Gastrocnemius medialis (tissue), 4 donors: ENCODE measurements at regions not wholly inside any gene's neighbourhood (a gene's known extent, or its start where the extent isn't known, plus 50 kb on each side); places are given as distances from the start of the nearest gene placed in this dataset.

ENCODE experiments used
- ATAC-seq, 2 donors: fragments of 150-250 bp; one replicate each; pipeline ENCODE4 v1.9.1; 2016
- DNase-seq, 2 donors: peaks; one replicate each; pipeline ENCODE4 v3.0.0-alpha.2; 2019
- H3K27ac ChIP-seq, 4 donors: fragments of 200-600 bp; sonication (generic); 1 replicate in 1 of 4; 2 replicates in 3 of 4; pipeline ENCODE4 v1.5.1; 2016 to 2018; ENCODE audit warnings: mild to moderate bottlenecking in 2 of 4, moderate library complexity in 1 of 4
- H3K27me3 ChIP-seq, 3 donors: fragments of 200-600 bp; sonication (generic) in 2 of 3; 1 replicate in 1 of 3; 2 replicates in 2 of 3; pipeline versions ENCODE4 v1.5.1 to v1.6.0; 2016 to 2019; ENCODE audit warnings: mild to moderate bottlenecking in 1 of 3, moderate library complexity in 1 of 3
- H3K36me3 ChIP-seq, 2 donors: fragments of 200-600 bp; sonication (generic) in 1 of 2; one replicate each; pipeline ENCODE4 v1.5.1; 2017 to 2018
- H3K4me1 ChIP-seq, 2 donors: fragments of 200-600 bp; sonication (generic) in 1 of 2; one replicate each; pipeline ENCODE4 v1.5.1; 2016 to 2017; ENCODE audit warnings: mild to moderate bottlenecking in 2 of 2
- H3K4me3 ChIP-seq, 4 donors: fragments of 200-600 bp; sonication (generic) in 3 of 4; 1 replicate in 1 of 4; 2 replicates in 3 of 4; pipeline ENCODE4 v1.5.1; 2016 to 2019; ENCODE audit warnings: mild to moderate bottlenecking in 2 of 4
- H3K9me3 ChIP-seq, 3 donors: fragments of 200-600 bp; sonication (generic) in 2 of 3; 1 replicate in 1 of 3; 2 replicates in 2 of 3; pipeline ENCODE4 v1.5.1; 2016 to 2019
- POLR2A ChIP-seq, 2 donors: fragments of 450-650 bp; IDR thresholded peaks; one replicate each; pipeline ENCODE4 v1.6.1; 2017; ENCODE audit warnings: antibody characterized with exemption in 2 of 2, mild to moderate bottlenecking in 2 of 2, moderate library complexity in 2 of 2
- in situ Hi-C, 4 donors: fragments of 200-750 bp; cut with MboI; loops; one replicate each; pipeline versions ENCODE4 v1.15.0 to v1.8.0; 2017; ENCODE audit warnings: low sequenced_read_pairs in 4 of 4
- intact Hi-C: fragments of 100-400 bp; cut with DNase I; formaldehyde crosslinking; loops from one replicate; pipeline ENCODE4 v1.15.1; 2023; ENCODE audit warnings: low total_unique reads
- TF ChIP-seq, protein P1 (sequence below), 5 experiments: fragments of 450-650 bp in 3 of 5; fragments of 200-600 bp in 2 of 5; sonication (generic) in 2 of 5; IDR thresholded peaks in 4 of 5; conservative IDR thresholded peaks in 1 of 5; 1 replicate in 4 of 5; 2 replicates in 1 of 5; pipeline ENCODE4 v1.5.1; 2016 to 2019; ENCODE audit warnings: antibody characterized with exemption in 5 of 5, mild to moderate bottlenecking in 3 of 5, moderate library complexity in 3 of 5

DNA sequence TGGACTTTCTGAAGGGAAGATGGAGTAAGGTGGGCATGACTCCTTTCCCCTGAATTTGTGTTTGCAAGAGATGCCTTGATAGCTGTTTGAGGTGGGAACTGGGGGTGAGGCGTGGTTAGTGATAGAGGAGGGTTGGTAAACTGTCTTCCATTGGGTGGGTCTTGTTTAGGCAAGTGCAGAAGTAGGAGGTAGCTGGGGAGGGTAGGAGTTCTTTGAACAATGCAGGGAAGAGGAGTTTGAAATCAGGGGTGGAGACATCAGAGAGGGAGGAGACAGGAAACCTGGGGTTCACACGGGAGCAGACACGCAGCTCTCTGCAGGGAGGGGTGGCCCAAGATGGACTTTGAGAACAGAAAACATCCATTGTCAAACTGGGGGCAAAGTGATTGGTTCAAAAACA is 267.1 kb downstream of the TSN start:
- no peaks in the 10 kb centered on the region for H3K27me3 ChIP-seq
- no peak overlapping the region for H3K4me3 ChIP-seq
- intact Hi-C loops (no loop called here), in situ Hi-C loops (no loop called here)
- TF ChIP-seq POLR2A (IDR thresholded peaks at IDR 0.05), result no peak
- TF ChIP-seq, protein P1, sequence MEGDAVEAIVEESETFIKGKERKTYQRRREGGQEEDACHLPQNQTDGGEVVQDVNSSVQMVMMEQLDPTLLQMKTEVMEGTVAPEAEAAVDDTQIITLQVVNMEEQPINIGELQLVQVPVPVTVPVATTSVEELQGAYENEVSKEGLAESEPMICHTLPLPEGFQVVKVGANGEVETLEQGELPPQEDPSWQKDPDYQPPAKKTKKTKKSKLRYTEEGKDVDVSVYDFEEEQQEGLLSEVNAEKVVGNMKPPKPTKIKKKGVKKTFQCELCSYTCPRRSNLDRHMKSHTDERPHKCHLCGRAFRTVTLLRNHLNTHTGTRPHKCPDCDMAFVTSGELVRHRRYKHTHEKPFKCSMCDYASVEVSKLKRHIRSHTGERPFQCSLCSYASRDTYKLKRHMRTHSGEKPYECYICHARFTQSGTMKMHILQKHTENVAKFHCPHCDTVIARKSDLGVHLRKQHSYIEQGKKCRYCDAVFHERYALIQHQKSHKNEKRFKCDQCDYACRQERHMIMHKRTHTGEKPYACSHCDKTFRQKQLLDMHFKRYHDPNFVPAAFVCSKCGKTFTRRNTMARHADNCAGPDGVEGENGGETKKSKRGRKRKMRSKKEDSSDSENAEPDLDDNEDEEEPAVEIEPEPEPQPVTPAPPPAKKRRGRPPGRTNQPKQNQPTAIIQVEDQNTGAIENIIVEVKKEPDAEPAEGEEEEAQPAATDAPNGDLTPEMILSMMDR (IDR thresholded peaks at IDR 0.05 in 4 of 5, conservative IDR thresholded peaks at IDR 0.05 in 1 of 5), result no peak
- no peaks in the 10 kb centered on the region for H3K9me3 ChIP-seq
- H3K27ac ChIP-seq, result no peak overlapping the region
- no peaks in the 10 kb centered on the region for H3K36me3 ChIP-seq
- H3K4me1 ChIP-seq, result no peaks in the 10 kb centered on the region
- DNase-seq (no peak), ATAC-seq (no peak)

DNA sequence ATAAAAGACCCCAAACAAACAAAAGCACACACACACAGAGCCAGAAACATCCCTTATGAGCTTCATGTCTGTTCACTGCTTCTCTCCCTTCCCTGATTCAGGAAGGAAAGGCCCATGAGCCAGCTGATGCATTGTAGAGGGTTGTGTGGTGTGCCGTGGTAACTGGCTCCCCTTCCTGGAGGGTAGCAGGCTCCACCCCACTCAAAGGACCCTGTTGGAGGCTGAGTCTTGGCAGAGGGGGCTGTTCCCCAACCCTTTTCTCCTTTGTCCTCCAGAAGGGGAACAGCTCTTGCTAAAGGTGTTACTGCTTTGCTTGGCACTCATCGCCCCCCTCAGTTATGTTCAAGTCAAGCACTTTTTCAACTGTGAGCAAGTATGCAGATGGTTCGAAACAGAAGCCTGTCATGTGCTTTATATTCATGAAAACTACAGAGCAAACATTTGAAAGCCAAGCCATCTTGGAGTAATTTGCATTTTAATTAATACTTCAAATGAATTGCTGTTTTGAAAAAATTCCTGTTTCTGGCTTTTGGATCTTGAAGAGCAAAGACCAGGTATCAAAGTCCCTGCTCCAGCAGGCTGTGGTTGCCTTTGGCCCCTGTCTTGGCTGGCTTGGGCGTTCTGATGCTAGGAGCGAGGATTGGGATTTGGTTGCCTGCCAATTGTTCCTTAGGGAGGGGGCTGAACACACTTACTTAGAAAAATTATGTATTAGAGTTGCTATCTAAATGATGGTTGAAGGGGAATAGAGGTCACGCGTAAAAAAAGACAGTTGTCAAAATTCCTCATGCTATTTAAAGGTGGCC is 267.8 kb downstream of the TSN start:
- Histone ChIP-seq H3K4me3 (no peak overlapping the region), H3K27me3 (no peaks in the 10 kb centered on the region), H3K9me3 (no peaks in the 10 kb centered on the region), H3K36me3 (no peaks in the 10 kb centered on the region), H3K4me1 (no peaks in the 10 kb centered on the region), H3K27ac (no peak overlapping the region)
- no peak for DNase-seq
- in situ Hi-C loops, result no loop called here
- intact Hi-C loops, result no loop called here
- TF ChIP-seq, protein P1 (IDR thresholded peaks at IDR 0.05 in 4 of 5, conservative IDR thresholded peaks at IDR 0.05 in 1 of 5), result no peak
- TF ChIP-seq POLR2A (IDR thresholded peaks at IDR 0.05), result no peak
- no peak for ATAC-seq

DNA sequence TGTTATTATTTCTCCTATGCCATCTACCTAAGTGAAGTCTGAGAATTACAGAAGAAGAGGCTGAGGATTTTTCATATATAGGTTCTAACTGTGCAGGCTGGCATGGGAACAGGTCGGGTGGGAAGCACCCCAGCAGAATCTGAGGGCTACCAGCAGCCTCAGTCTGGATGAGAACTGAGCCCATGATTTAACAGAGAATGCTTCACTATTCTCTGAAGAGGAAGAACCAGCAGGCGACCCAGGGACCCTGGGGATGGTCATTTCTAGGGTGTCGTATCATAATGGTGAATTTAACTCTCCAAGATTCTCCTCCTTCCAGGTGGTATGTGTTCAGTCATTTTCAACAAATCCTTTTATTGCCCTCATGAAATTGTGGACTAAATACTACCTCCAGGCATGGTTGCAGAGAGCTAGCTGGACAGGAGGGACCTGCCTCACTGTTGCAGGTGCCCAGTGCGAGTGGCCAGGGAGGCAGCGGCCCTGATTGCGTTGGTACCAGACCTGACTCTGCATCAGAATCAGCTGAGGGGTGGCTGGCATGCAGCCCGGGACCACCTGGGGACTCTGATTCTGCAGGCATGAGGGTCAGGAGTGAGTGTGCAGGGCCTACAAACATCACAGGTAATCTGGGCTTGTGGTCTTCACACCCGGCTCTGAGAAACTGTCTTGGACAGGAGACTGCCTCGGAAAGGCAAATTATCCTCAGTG is 272.2 kb downstream of the TSN start:
- no peaks in the 10 kb centered on the region for H3K4me1 ChIP-seq
- no peaks in the 10 kb centered on the region for H3K9me3 ChIP-seq
- DNase-seq (no peak), ATAC-seq (no peak)
- intact Hi-C loops (no loop called here), in situ Hi-C loops (no loop called here)
- no peaks in the 10 kb centered on the region for H3K36me3 ChIP-seq
- TF ChIP-seq, protein P1 (IDR thresholded peaks at IDR 0.05 in 4 of 5, conservative IDR thresholded peaks at IDR 0.05 in 1 of 5), result no peak
- TF ChIP-seq POLR2A (IDR thresholded peaks at IDR 0.05), result no peak
- H3K4me3 ChIP-seq, result no peak overlapping the region
- H3K27ac ChIP-seq, result no peak overlapping the region
- H3K27me3 ChIP-seq, result no peaks in the 10 kb centered on the region

DNA sequence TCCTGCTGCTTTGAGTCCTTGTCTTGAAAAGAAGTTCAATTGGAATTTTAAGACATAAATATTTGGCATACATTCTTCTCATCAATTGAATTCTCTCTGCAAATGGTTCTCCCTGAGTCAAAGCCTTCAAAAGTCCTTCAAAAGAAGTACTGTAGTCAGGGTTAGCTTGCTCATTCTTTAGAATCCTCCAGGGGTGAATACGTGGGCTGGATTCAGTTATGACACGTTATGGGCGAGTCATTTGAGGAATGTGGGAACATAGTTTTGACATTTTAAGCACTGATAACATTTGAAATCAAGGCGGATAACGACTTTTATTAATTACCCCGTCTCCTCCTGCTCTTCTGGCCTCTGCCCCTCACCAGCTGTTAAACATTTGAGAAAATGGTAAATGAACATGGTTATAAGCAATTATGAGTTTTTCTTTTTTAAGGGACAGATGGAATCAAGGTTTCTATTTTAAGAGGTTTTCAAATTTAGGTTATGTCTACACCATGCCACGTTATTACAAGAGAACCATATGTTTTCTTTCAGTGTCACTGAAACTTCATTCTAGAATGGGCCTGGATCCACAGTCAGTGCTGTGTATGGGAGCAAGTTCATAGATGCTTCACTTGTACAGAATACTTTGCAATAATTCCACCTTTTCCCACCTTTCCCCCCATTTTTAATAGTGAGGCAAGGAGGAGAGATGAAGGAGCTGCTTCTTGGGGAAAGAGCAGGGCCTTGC is 273.1 kb downstream of the TSN start:
- in situ Hi-C loops, result no loop called here
- H3K27ac ChIP-seq, result no peak overlapping the region
- no peaks in the 10 kb centered on the region for H3K36me3 ChIP-seq
- H3K4me1 ChIP-seq, result no peaks in the 10 kb centered on the region
- TF ChIP-seq, protein P1 (IDR thresholded peaks at IDR 0.05 in 4 of 5, conservative IDR thresholded peaks at IDR 0.05 in 1 of 5), result no peak
- TF ChIP-seq POLR2A (IDR thresholded peaks at IDR 0.05), result no peak
- no peaks in the 10 kb centered on the region for H3K27me3 ChIP-seq
- no peak for ATAC-seq
- no peaks in the 10 kb centered on the region for H3K9me3 ChIP-seq
- no peak overlapping the region for H3K4me3 ChIP-seq
- intact Hi-C loops, result no loop called here
- no peak for DNase-seq
